T1000 (cell line): ENCODE measurements at regions not wholly inside any gene's neighbourhood (a gene's known extent, or its start where the extent isn't known, plus 50 kb on each side); places are given as distances from the start of the nearest gene placed in this dataset.

Experiments
- DNase-seq: peaks from one replicate; lab custom pipeline; 2025; ENCODE audit warnings: mixed read lengths; lab: John Stamatoyannopoulos, UW

GRCh38 chr1:30405631-30406212 lies 317.7 kb downstream of the MATN1 start:
- DNase-seq: no peak

GRCh38 chr1:30405081-30405480 lies 318.3 kb downstream of the MATN1 start:
- no peak for DNase-seq

GRCh38 chr1:30404341-30404740 lies 319.0 kb downstream of the MATN1 start:
- DNase-seq: no peak

- no peak for DNase-seq
Measured at GRCh38 chr1:30403726-30404125, 319.7 kb downstream of the MATN1 start.

DNA sequence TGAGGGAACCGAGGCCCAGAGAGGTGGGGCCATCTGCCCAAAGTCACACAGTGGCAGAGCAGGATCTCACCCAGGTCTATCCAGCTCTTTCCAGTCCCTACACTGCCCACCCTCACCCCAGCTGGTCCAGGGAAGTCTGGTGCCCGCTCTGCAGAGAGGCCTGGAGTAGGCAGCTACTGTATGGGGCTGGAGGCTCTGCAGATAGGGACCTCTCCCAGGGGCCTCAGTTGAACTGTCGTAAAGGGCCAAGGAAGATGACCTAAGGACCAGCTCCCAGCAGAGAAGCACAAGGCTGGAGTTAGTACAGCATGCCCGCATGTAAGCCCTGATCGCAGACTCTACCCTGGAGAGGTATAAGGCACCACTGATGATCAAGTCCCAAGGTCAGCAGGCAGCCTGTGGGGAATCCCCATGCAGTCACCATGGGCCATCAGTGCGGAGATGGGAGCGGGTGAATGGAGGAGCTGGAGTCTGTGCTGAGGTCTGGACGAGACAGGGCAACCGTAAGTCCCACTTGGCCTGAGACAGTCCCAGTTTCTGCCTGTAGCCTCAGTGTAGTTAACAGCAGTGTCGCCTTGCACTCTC lies 320.2 kb downstream of the MATN1 start:
- DNase-seq: no peak

- DNase-seq: no peak
Measured at GRCh38 chr1:30402031-30402430, 321.4 kb downstream of the MATN1 start.

GRCh38 chr1:30400507-30400906 lies 322.9 kb downstream of the MATN1 start:
- DNase-seq: no peak

DNA sequence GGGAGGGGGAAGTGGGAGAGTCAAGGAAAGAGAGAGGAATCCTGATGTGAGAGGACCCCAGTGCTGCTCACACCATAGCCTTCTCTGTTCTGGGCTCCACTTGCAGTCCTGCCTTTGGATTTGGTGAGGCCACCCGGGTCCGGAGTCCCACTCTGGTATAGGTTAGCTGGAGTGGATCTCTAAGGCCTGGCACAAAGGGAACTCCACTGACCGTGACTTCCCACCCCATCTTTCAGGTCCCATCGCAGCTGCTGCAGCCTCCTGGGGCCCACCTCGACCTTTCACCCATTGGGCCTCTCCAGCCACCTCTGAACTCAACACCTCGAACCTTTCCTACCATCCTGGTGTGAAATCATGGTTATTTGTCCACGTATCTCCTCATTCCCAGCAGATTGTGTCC lies 324.4 kb downstream of the MATN1 start:
- no peak for DNase-seq

GRCh38 chr1:30397576-30397975 lies 325.8 kb downstream of the MATN1 start:
- no peak for DNase-seq

GRCh38 chr1:30395631-30396030 lies 327.8 kb downstream of the MATN1 start:
- no peak for DNase-seq

- no peak for DNase-seq
Measured at GRCh38 chr1:30388386-30388785, 335.0 kb downstream of the MATN1 start.

- DNase-seq: no peak
Measured at GRCh38 chr1:30386156-30386926, 337.0 kb downstream of the MATN1 start.

GRCh38 chr1:30385246-30385995 lies 338.0 kb downstream of the MATN1 start:
- no peak for DNase-seq

DNA sequence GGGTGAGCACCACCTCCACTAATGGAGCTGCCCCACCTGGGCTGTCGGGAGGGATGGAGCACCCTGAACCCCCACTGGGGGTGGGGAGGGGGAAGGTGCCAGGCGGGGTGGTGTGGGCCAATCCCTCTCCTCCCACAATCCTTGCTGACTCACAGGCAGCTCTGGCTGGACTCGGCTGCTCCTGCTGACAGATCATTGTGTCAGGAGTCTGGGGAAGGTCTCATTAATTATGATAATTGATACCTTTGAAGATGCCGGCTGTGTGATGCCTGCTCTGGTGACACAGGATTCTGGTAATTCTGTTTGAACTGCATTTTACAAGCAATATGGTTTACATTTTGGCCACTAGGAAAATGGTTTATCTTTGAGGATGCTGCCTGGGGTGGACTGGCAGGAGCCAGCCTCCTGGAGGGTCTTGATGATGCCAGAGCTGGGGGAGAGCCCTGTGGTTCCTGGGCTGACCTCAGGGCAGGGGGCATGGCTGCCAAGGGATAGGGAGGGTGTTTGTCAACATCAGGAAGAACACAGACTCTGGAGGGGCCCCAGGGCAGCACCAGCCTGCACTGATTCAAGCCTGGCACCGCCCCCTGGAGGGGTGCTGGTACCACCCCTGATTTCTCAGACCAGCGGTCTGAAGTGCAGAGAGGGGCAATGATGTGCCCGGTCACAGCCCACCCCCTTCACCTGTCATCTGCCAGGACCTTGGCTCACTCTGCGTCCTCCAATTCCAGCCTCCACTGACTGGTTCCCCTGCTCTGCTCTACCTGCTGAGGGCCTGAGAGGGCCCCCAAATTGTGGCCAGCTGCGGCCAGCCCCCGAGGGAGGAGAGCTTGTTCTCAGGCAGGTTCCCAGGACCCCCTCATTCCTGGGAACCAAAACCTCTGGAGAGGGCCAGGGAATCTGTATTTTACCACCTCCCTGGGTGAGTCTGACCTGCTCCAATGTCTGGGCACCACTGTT lies 338.8 kb downstream of the MATN1 start:
- no peak for DNase-seq

- no peak for DNase-seq
Measured at GRCh38 chr1:30383221-30383711, 340.1 kb downstream of the MATN1 start.

DNA sequence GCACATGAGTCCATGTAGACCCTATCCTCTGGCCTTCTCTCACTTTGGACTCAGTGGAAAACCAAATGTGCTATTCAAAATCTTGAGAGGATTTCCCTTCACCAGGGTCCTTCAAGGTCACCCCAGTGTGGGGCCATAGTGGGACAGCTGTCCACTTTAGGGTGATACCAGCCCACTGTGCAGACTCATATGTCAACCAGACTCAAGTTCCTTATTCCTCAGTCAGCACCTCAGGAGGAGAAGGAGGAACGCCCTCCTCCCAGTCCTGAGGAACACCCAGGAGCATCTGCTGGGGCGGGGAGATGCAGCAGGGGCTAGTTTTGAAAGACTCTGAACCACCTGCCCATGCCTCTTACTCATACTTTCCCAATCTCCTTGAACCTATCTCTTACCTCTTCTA lies 340.9 kb downstream of the MATN1 start:
- DNase-seq: no peak

- DNase-seq: no peak
Measured at GRCh38 chr1:30381671-30382365, 341.6 kb downstream of the MATN1 start.

DNA sequence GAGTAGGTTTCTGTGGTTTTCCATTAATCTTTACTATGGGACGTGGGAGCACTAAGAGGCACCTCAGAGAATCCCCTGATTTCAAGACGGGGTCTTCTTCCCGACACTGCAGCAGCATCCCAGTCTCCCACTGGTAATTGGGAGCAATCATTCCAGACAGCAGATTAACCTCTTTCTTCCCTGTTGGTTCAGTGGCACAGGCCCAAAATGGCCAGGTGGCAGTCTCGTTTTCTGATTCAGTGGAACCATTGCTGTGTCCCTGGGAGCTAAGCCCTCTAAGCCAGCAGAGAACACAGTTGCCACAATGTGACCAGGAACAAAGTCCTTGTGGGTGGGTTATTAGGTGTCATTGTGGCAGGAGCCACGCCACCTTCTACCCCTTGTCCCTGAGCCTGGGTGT lies 342.1 kb downstream of the MATN1 start:
- DNase-seq: no peak

- DNase-seq: no peak
Measured at GRCh38 chr1:30380625-30380984, 342.8 kb downstream of the MATN1 start.

DNA sequence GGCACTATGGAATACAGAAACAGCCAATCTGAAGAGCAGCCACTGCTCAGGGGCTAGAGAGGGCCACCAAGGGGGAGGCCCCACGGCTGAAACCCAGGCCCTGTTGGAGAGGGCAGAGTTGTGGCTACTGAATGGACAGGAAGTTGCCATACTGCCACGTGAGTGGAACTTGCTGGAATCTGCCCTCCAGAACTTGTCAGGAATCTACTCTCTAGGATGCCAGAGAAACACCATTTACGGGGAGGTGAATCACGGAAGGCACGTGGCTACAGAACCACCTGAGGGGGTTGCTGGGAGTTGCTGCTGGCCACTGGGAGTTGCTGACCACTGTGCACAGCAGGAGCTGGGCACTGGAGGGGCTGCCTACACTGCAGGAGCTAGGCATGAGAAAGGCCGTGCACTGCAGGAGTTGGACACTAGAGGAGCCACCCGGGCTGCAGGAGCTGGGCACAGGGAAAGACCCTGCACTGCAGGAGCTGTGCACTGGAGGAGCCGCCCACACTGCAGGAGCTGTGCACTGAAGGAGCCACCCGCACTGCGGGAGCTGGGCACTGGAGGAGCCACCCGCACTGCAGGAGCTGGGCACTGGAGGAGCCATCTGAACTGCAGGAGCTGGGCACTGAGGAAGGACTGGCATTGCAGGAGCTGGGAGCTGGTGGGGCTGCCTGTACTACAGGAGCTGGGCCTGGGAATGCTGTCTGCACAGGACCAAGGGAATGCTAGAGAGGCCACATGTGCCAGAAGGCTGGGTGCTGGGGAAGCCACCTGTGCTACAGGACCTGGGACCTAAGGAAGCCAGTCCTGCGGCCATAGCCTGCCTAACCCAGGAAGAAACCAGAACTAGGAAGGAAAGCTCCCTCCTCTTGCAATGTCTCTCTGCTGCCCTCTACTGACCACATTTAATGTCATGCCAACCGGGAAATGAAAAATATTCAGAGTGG lies 343.4 kb downstream of the MATN1 start:
- peak; percentile 31 for DNase-seq
